PC-3 (cell line): ENCODE measurements at regions not wholly inside any gene's neighbourhood (a gene's known extent, or its start where the extent isn't known, plus 50 kb on each side); places are given as distances from the start of the nearest gene placed in this dataset.

Source experiments
- EZH2 ChIP-seq: fragments of 300-600 bp; sonication (generic); IDR thresholded peaks from one replicate; pipeline ENCODE4 v1.6.1; 2017; ENCODE audit warnings: antibody characterized with exemption, mild to moderate bottlenecking, low read length; ENCODE audit not compliant: unreplicated experiment
- TF ChIP-seq, protein P1 (sequence below): fragments of 300-600 bp; sonication (generic); conservative IDR thresholded peaks from 2 replicates; pipeline ENCODE4 v1.5.1; 2017; ENCODE audit warnings: antibody characterized with exemption, low read depth, mild to moderate bottlenecking, low read length

DNA sequence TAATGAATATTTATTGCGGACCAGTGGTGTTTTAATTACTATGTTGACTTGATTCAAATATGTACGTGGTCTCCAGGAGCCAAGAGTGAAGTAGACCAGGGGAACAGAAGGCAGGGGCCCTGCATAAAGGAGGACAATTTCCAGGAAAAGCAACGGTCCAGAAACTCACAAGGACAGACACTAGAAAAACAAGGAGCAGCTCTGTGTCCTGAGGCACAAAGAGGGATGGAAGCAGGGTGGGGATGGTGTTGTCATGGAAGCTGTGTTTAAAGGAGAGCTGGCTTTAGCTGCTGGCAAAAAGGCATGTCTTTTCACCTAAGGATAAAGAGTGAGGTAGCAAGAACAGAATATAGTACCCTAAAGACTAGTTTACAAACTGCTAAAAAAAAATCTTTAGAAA, 254.1 kb upstream of the TENM3 start:
- TF ChIP-seq, protein P1, sequence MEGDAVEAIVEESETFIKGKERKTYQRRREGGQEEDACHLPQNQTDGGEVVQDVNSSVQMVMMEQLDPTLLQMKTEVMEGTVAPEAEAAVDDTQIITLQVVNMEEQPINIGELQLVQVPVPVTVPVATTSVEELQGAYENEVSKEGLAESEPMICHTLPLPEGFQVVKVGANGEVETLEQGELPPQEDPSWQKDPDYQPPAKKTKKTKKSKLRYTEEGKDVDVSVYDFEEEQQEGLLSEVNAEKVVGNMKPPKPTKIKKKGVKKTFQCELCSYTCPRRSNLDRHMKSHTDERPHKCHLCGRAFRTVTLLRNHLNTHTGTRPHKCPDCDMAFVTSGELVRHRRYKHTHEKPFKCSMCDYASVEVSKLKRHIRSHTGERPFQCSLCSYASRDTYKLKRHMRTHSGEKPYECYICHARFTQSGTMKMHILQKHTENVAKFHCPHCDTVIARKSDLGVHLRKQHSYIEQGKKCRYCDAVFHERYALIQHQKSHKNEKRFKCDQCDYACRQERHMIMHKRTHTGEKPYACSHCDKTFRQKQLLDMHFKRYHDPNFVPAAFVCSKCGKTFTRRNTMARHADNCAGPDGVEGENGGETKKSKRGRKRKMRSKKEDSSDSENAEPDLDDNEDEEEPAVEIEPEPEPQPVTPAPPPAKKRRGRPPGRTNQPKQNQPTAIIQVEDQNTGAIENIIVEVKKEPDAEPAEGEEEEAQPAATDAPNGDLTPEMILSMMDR, result no peak
- no peak for TF ChIP-seq EZH2
